Ecto neural progenitor cell (in vitro differentiated cells): ENCODE measurements at regions not wholly inside any gene's neighbourhood (a gene's known extent, or its start where the extent isn't known, plus 50 kb on each side); places are given as distances from the start of the nearest gene placed in this dataset.
"Not testable (repeated sequence)": the region's sequence is repeated elsewhere in the genome, so short reads cannot be mapped to it uniquely, and the experiment has no call there.

Experiments
- DNase-seq: peaks from one replicate; pipeline ENCODE4 v3.0.0-alpha.2; 2018; ENCODE audit warnings: low spot score

DNA sequence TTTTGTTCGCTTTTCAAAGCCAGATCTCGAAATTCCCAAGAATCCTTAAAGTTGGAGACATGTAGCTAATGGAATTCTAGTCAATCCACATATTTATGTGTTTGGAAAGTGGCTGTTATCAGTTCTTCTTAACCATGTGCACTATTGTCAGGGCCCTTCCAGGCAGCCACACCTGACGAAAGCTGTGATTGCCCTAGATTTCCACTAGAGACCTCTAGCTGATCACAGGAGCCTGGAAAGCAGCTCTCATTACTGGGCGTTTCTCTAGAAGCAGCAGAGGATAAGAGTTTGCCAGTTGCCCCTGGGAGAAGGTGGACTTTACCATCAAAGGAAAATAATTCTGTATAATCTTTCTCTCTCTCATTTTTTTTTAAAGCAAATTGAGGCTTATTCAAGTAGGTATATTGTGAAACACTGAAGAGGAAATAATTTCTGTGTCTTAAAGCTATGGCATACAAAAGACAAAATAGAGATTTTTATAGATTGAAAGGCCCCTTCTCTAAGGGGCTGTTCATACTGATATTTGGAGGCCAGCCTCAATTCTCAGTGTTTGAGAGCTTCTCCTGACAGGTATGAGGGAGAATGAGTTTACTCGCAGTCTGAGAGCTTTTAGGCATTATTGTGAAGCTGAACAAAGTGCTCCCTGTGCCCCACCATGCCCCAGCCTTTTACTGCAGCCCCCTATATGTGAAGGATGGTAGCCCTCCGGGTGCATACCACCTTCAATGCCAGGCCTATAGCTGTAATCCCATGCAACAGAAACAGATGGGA, 405.4 kb upstream of the ACTBL2 start:
- peak; percentile 53 for DNase-seq

DNA sequence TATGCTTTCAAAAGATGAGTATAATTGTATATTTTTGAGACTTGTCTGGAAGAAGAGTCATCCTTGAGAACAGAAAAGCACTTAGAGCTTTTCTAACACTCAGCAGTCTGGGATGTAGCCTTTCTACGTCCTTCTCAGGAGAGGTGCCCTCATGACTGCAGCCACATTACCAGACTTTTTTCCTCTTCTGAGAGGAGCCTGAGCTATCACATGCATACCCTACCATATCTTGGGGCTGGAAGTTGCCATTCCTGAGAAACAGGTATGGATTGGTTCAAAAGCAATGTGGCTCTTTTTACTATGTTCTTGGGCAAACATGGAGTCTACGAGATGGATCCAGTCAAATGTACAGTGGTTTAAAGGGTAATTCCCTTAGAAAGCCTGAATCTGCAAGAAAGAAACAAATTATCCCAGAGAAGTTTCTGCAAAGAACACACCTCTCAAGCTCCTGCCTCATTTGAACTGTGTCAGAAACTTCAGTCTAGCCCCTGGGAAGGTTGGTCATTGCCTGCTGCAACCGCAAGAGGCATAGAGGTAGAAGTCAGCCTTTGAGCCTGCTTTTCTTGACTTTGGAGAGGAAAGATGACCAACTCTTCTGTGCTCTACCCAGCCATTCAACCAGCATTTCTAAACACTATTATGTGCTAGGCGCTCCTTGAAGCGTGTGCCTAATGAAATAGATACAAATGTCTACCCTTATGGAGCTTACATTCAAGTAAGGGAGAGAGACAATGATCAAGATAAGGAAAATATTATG, 401.9 kb upstream of the ACTBL2 start:
- DNase-seq: no peak

DNA sequence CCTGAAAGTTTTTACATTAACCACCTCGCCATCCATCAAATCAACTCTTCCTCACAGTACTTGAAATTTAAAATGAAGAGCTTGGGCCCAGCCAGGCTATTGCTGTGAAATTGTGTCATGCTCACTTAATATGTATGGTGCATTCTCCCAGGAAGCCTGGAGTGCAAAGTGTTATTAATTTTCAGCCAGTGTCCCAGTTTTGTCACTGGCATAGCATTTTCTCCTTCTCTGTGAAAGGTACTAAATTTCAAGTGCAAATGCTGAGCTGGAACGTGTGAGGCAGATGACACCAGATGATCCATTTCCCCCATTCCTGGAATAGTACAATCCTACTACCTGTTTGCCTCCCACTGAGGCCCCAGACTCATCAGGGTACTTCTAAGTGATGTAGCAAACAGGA, 397.6 kb upstream of the ACTBL2 start:
- no peak for DNase-seq

DNA sequence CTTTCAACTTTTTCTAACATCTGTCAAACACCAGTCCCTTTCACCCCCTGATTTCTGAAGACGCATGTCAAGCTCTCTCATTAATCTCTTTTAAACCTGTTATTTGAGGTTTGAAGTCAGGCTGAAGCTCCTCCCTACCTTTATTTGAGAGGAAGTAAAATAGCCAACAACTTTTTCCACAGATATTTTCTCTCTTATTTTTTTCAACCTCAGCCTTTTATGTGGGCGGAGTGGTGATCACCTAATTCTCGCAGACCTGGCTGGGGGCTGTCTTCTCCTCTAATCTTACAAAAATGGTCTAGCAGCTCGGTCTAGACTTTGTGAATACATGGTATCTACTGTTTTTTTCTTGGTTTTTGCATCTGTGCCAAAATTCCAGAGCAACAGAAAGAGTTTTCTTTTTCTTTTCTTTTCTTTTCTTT, 395.7 kb upstream of the ACTBL2 start:
- no peak for DNase-seq

DNA sequence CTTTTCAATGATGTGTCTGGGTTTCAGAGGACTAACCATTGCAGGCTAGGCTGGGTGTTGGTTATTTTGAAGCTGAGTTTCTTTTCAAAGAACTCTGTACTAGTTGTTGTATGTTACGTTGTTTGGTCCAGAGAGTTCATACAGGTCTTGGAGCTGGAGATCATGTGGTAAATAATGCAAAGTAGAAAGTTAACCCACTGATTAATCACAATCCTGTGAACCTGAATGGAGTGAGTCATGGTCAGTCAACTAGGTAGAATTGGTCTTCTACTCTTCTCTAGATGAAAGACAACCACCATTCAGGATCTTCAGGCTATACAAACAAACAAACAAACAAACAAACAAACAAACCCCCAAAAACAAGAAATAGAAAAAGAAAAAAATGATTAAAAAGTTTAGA, 388.9 kb upstream of the ACTBL2 start:
- DNase-seq: no peak

DNA sequence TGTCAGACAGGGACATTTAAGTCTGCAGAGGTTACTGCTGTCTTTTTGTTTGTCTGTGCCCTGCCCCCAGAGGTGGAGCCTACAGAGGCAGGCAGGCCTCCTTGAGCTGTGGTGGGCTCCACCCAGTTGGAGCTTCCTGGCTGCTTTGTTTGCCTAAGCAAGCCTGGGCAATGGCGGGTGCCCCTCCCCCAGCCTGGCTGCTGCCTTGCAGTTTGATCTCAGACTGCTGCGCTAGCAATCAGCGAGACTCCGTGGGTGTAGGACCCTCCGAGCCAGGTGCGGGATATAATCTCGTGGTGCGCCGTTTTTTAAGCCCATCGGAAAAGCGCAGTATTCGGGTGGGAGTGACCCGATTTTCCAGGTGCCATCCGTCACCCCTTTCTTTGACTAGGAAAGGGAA, 387.7 kb upstream of the ACTBL2 start:
- DNase-seq: not testable (repeated sequence)

DNA sequence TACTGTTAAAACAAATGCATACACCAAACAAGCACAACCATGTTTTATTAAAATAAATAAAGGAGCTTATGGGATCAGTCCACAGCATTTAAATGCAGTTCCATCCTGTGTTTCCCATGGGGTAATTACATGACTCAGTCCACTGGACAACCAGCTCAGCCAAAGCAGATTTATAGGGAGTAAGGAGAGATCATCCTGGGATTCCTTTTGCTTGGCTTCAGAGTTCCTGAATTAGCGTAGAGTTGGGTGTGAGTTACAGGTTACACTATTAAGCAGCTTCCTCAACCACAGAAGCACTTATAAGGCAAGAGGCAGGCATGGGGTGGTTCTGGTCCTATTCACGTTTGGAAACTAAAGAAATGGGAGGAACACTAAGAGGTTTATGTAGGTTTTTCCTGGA, 381.1 kb upstream of the ACTBL2 start:
- DNase-seq: no peak

DNA sequence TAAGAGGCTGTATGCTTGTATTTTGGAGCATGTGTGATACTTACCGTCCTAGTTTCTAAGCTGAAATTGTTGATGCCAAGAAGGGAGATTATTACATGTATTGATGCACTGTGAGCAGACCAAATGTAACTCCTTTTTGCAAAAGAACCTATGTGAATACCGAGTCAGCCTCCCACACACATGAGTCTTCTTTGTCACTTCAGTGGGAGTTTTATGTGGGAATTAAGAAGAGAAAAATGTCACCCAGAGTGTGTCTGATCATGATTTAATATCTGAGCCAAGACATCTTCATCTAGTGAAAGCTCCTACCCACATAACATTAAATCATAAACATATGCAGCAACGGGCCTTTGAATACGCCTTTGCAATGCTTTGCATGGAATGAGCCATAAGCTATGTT, 380.3 kb upstream of the ACTBL2 start:
- no peak for DNase-seq

DNA sequence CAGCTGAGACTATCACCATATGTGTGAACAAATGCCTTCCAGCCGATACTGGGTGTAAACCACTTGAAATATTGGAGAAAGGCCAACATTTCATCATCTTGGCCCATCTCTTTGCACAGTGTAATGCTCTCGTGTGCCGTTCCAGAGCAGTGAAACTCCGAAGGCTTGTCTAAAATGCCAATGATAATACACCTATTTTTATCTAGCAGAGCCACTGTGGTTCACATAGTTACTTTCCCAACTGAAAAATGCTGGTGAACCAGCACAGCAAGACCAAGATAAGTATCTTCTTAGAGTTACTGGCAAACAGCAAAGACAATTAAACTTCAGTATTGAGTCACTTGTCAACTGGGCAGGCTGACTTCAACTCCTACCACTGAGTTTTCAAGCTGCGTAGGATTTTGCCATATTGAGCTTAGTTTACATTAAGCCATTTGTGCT, 379.9 kb upstream of the ACTBL2 start:
- no peak for DNase-seq

DNA sequence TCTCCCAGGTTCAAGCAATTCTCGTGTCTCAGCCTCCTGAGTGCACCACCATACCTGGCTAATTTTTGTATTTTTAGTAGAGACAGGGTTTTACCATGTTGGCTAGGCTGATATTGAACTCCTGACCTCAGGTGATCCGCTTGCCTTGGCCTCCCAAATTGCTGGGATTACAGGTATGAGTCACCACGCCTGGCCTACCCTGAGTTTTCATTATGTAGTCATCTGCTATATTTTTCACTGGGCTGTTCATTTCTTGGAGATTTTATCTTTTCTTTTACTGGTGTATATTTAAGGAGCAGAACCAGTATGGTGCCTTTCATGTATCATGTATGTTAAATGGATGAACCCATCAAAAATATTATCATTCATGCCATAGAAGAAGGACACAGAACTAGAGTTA, 377.0 kb upstream of the ACTBL2 start:
- DNase-seq: no peak

DNA sequence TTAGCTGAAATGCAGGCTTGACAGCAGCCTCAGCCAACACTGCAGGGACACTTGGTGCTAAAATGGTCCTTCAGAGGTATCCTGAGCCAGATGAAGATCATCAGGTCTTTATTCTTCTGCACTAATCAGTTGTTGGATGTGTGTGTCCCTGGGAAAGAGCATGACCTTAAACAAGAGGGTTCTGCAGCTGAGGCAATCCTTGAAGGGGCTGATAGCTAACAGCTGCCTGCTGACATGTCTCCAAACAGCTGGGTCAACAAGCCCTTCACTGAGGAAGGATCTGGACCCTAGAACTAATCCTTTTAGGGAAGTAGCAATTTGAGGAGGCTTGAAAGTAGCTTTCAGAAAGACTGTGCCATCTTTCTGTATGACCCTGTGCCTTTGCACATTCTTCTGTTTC, 376.3 kb upstream of the ACTBL2 start:
- no peak for DNase-seq

DNA sequence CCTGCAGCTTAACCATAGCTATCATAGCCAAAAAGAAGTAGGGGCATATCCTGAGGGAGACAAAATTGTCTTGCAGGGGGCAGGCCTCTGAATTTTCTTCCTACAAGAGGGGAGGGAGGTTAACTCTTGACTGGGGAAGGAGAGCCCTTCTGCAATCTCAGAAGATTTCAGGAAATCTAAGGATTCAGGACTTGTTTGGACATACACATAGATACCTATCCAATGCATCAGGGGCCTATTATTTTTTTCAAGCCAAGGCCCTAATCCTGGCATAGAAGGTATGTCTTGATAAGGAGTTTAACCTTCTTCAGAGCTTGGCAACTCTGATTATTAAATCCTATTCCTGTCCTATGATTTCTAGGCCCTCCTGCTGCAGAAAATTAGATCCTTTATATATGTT, 375.1 kb upstream of the ACTBL2 start:
- no peak for DNase-seq

DNA sequence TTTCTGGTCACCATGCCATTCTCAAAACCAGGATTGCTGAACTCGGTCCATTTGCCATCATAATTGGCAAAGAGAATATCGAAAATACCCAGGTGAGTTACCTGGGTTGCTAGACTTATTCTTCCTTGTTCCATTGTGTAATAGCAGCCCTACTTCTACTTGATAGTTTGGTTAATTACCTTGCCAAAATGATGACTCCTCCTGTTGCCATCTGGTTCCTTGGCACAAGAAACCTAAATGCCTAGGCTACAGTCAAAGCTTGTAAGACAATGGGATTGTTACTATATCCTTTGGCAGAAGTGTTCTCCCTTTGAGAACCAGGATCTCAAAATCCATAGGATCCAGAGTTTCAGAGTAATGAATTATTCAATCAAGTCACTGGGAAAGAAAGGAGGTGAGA, 373.2 kb upstream of the ACTBL2 start:
- no peak for DNase-seq

DNA sequence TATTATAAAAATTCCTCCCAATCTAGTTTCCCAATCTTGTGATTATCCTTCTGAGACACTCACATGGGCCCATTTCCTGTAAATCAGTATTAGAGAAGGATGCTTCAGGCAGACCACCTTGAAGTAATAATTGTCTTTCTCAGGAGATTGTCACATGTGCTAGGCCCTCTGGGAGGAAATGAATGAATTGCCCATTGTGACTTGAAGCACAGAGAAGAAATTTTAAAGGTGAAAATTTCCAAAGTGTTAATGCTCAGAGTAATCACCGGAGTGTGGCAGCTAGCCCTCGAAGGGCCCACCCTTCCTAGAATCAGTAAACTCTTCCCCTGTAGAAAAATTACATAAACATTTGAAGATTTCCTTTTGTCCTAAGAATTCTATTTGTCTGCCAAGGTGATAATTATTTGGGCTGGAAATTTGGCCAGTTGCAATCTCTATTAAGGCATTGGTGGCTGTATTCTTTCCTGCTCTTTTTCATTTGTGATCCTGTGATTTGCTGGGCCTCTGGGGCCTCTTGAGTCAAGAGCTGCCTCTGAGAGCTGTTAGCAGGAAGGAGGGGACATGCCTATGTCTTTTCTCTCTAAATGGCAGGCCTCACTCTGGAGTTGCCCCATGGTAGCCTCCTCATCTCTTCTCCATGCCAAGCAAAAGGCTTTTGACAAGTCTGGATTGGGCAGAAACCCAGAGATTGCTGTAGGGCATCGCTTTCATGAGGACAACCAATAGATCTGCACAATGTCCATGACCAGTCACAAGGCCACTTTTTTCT, 371.5 kb upstream of the ACTBL2 start:
- no peak for DNase-seq

DNA sequence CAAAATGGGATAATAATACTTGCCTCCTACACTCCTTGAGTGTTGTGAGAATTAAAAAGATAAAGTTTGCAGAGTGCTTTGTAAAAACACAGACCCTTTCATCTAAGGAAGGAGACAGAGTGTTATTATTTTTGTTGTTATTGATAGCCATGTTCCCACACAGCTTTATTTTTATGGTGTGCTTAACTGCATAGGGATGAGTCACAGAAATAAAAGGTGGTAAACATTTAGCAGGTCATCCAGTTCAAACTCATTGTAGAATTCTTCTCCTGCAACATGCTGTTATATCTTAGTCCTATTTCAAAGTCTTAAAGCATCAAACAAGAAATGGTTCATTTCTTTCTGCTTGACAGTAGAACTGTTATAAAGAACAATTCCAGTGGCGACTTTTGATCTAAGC, 367.5 kb upstream of the ACTBL2 start:
- no peak for DNase-seq

DNA sequence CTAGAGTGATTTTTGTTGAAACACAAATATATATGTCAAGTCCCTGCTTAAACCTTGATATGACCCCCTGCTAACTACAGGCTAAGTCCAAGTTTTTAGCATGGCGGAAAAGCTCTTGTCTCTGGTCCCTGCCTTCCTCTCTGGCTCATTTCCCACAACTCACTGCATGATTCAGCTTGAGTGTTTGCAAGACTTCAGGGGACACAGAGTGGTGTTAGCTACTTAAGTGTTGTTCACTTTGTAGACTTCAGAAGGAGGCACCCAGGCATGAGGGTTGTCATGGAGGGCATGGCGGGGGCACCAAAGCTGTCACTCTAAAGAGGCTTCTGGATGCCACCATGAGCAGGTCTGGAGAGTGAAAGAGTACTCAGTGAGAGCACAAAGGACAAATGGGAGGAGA, 362.4 kb upstream of the ACTBL2 start:
- no peak for DNase-seq

DNA sequence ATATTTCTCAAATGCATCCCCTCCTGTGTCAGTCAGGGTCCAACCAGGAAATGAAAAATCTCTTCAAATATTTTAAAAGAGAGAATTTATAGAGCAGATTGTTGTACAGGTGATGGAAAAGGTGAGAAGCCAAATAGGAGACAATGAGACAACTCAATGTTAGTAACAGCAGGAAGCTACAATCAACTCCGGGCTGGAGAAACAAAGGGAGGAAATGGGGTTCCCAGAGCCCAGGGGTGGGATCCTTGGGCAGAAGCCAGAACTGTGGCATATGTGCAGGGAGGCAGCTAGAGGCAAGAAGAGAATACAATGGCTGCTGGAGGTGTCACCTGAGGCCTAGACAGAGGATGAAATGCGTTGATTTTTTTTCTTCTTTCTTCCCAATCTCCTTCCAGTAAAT, 361.8 kb upstream of the ACTBL2 start:
- no peak for DNase-seq

DNA sequence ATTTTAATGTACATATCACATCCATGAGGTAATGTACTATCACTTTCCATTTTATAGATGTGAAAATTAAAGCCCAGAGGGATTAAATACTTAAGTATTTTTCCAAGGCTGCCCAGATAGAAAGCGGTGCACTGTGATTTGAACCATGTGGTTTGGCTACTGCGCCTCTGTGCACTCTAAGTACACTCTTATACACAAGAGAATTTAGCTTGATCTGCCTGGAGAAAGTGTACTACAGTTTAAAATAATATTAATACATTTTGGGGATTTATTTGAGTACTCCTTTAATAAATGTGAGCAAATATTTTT, 360.4 kb upstream of the ACTBL2 start:
- no peak for DNase-seq

DNA sequence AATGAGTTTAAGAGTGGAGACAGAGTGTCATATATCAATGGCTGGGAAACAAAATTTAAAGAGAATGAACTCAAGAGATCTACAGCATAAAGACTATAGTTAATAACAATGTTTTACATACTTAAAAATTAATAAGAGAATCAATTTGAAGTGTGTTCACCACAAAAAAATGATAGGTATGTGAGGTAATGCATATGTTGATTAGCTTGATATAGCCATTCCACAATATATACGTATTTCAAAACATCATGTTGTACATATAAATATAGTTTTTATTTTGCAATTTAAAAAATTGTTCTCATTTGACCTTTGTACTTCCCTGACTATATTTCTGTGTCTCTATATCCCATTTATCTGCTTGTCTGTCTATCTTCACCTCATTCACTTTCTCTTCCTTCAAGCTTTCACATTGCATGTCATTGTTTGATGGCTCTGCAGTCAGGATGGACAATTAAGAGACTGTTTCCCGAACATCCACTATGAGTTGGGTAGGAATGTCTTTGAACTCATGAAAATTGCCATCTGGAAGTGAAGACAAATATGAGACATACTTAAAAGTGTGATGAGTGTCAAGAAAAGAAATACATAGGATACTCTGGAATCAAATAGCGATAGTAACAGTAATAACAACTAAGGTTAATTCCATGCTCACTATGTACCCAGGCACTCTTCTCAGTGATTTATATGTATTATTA, 359.9 kb upstream of the ACTBL2 start:
- DNase-seq: no peak

DNA sequence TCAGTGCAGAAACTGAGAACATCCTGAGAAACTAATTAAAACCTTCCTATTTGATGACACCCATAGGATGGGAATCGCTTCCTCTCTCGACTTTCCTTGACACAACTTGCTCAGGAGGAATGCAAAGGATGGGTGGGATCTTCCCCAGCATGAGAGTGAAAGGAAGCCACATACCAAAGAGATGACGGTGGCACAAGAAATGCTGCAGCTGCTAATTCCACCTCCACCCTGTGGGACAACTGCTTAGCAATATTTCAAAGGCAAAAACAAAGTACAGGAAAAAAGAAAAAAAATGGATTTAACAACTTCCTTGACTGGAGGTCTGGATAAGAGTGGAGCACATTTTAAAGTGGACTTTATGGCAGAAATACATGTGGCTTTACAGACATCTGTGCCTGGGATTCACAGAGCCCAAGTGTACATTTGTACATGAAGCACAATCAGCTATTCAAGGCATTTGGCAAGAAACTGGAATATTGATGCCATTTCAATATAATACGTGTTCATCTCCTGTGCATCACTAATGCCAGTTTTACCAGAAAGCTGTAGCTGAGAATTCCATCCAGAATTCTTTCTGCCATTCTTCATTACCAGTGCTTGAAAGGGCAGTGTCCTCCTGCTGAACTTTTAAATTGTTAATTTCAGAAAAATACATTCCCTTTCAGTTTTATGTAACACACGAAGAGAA, 359.2 kb upstream of the ACTBL2 start:
- peak; percentile 50 for DNase-seq

DNA sequence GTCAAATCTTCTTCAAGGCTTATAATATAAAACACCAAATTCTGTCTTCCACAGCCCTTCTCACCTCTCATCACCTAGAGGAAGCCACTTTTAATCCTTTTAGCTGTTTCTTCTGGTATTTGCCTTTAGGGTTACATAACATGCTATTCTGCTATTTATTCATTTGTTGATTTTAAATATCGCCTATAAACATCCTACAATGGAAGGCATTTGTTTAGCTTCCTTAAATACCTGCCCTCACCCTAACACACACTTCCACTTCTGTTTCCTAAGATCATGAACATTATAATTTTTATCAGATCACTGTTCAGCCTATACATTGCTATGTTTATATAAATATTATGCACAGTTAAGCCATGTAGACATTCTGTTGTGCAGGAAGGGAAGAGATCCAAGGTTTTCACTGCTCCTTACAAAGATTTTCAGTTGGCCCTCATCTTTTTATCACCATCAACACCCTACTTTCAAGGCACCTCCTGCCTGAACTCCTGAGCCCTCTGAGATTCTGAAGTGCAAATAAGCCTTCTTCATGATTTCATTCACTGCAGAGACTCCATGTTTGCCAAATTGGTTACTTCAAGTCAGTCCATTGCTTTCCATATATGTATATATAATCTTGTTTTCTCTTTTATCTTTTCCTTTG, 356.9 kb upstream of the ACTBL2 start:
- no peak for DNase-seq
